Ovary (tissue), 3 donors: ENCODE measurements at regions not wholly inside any gene's neighbourhood (a gene's known extent, or its start where the extent isn't known, plus 50 kb on each side); places are given as distances from the start of the nearest gene placed in this dataset.

Experiments
- CTCF ChIP-seq, 3 donors: fragments of 450-650 bp in 2 of 3; fragments of 200-600 bp in 1 of 3; IDR thresholded peaks; one replicate each; pipeline versions ENCODE4 v1.5.1 to v1.8.0; 2016 to 2022; ENCODE audit warnings: antibody characterized with exemption in 3 of 3, mild to moderate bottlenecking in 1 of 3
- POLR2A ChIP-seq: fragments of 450-650 bp; IDR thresholded peaks from one replicate; pipeline ENCODE4 v1.6.1; 2017; ENCODE audit warnings: antibody characterized with exemption, mild to moderate bottlenecking, moderate library complexity
- donor health status: DM: no; HTN: no; CAD: no.

GRCh38 chr10:77712207-77712606 lies 74.6 kb upstream of the KCNMA1 start:
- no peak for TF ChIP-seq CTCF (IDR thresholded peaks at IDR 0.05)
- no peak for TF ChIP-seq POLR2A
